ENCODE measurements at regions not wholly inside any gene's neighbourhood (a gene's known extent, or its start where the extent isn't known, plus 50 kb on each side); places are given as distances from the start of the nearest gene placed in this dataset.

DNA sequence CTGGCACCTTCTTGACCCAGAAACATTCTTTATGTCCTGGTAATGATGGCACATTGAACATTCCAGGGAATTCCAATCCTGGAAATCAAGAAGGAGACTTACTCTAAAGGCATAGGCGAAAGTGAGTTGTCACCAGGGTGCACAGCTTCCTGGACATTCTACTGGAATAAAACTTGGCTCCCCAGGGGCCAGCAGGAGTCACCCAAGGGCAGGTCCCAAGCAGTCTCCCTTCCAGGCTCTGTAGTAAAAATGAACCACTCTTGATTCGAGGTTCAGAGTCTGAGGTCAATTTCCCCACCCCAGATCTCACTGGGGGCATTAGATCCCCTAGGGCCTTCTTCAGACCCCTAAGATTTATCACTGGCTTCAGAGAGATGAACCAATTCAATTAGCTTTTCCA, 338.7 kb upstream of the GATB start:
- TF ChIP-seq, protein P1, sequence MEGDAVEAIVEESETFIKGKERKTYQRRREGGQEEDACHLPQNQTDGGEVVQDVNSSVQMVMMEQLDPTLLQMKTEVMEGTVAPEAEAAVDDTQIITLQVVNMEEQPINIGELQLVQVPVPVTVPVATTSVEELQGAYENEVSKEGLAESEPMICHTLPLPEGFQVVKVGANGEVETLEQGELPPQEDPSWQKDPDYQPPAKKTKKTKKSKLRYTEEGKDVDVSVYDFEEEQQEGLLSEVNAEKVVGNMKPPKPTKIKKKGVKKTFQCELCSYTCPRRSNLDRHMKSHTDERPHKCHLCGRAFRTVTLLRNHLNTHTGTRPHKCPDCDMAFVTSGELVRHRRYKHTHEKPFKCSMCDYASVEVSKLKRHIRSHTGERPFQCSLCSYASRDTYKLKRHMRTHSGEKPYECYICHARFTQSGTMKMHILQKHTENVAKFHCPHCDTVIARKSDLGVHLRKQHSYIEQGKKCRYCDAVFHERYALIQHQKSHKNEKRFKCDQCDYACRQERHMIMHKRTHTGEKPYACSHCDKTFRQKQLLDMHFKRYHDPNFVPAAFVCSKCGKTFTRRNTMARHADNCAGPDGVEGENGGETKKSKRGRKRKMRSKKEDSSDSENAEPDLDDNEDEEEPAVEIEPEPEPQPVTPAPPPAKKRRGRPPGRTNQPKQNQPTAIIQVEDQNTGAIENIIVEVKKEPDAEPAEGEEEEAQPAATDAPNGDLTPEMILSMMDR (IDR thresholded peaks at IDR 0.05), result no peak
- TF ChIP-seq POLR2A (IDR thresholded peaks at IDR 0.05), result no peak

Measured in esophagus squamous epithelium (tissue), 4 donors.